Thyroid gland (tissue), 4 donors: ENCODE measurements at regions not wholly inside any gene's neighbourhood (a gene's known extent, or its start where the extent isn't known, plus 50 kb on each side); places are given as distances from the start of the nearest gene placed in this dataset.

Experiments used
- DNase-seq, 2 donors: peaks; one replicate each; pipeline ENCODE4 v3.0.0-alpha.2; 2019
- H3K27ac ChIP-seq, 3 donors: fragments of 200-600 bp; sonication (generic); 1 replicate in 2 of 3; 2 replicates in 1 of 3; pipeline ENCODE4 v1.5.1; 2016 to 2019; ENCODE audit warnings: mild to moderate bottlenecking in 1 of 3, moderate library complexity in 1 of 3
- H3K27me3 ChIP-seq: fragments of 200-600 bp; sonication (generic); one replicate; pipeline ENCODE4 v1.5.1; 2019
- H3K36me3 ChIP-seq, 2 donors: fragments of 200-600 bp; sonication (generic); one replicate each; pipeline ENCODE4 v1.5.1; 2016 to 2019
- H3K4me1 ChIP-seq, 2 donors: fragments of 200-600 bp; sonication (generic); one replicate each; pipeline ENCODE4 v1.5.1; 2017 to 2019
- H3K4me3 ChIP-seq, 3 donors: fragments of 200-600 bp; sonication (generic); replicated peaks in 1 of 3; 1 replicate in 2 of 3; 2 replicates in 1 of 3; pipeline ENCODE4 v1.5.1; 2016; ENCODE audit warnings: mild to moderate bottlenecking in 1 of 3
- H3K9me3 ChIP-seq: fragments of 200-600 bp; sonication (generic); one replicate; pipeline ENCODE4 v1.5.1; 2017
- POLR2A ChIP-seq, 2 donors: fragments of 450-650 bp; IDR thresholded peaks; one replicate each; pipeline ENCODE4 v1.6.1; 2017; ENCODE audit warnings: antibody characterized with exemption in 2 of 2, mild to moderate bottlenecking in 2 of 2, moderate library complexity in 1 of 2
- WGBS, 2 donors: methylation state at CpG; one replicate each; pipeline ENCODE4 v1.1.5; 2017; 5-methylcytosine and 5-hydroxymethylcytosine counted together
- intact Hi-C: fragments of 100-400 bp; cut with DNase I; formaldehyde crosslinking; loops from one replicate; pipeline ENCODE4 v1.15.1; 2023
- TF ChIP-seq, protein P1 (sequence below), 6 experiments: fragments of 200-600 bp in 3 of 6; fragments of 450-650 bp in 3 of 6; sonication (generic) in 3 of 6; IDR thresholded peaks; one replicate each; pipeline ENCODE4 v1.5.1; 2016 to 2019; ENCODE audit warnings: antibody characterized with exemption in 6 of 6, mild to moderate bottlenecking in 2 of 6, inconsistent platforms in 1 of 6, moderate library complexity in 1 of 6

DNA sequence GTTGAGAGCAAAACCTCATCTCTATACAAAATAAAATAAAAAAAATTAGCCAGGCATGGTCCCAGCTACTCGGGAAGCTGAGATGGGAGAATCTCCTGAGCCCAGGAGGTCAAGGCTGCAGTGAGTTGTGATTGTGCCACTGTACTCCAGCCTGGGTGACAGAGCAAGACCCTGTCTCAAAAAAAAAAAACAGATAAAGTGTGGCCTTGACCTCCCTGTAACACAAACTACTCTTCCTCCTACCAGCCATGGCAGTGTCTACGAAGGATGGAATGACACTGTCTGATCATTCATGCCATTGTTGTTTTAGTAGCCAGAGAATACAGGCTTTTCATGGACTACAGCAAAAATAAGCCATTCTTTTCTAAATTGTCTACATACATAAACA lies 117.1 kb upstream of the IQSEC1 start:
- H3K27me3 ChIP-seq: no peaks in the 10 kb centered on the region
- WGBS, 2 donors: 73 to 83% methylated on average over 2 of the region's 2 CpGs

DNA sequence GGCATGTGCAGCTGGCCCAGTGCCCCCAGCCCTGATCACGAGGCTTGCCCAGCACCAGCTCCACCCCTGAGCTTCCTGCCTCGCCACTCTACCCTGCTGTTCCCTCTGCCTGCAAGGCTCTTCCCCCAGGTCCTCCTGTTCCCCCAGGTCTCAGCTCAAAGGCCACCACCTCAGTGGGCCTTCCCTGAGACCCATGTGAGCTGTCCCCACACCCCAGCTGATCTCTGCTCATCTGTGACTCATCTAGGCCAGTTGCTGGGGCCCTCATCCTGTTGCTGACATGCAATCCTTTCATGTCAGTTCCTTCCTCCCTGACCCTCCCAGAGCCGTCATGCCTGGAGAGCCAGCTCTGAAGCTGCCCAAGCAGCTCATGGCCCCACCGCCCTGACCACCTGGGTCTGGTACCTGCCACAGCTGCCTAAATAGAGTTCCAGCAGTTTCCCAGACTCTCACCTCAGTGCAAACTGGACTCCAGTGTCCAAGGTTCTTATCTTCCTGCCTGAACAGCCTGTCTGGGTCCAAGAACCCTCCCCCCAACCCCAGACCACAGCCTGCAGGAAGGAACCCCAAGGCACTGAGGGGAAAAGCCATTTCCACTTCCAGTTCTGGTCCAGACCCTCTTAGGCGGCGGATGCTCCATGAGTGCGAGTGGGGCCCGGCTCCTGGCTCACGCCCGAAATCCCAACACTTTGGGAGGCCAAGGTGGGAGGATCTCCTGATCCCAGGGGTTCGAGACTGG lies 116.6 kb upstream of the IQSEC1 start:
- WGBS, 2 donors: 78 to 80% methylated on average over 11 of the region's 11 CpGs
- Histone ChIP-seq H3K27me3 (no peaks in the 10 kb centered on the region), H3K9me3 (no peaks in the 10 kb centered on the region), H3K36me3 (no peaks in the 10 kb centered on the region), H3K27ac (no peak overlapping the region), H3K4me1 (no peaks in the 10 kb centered on the region), H3K4me3 (no peak overlapping the region)
- intact Hi-C loops: no loop called here
- TF ChIP-seq POLR2A (IDR thresholded peaks at IDR 0.05): no peak
- TF ChIP-seq, protein P1, sequence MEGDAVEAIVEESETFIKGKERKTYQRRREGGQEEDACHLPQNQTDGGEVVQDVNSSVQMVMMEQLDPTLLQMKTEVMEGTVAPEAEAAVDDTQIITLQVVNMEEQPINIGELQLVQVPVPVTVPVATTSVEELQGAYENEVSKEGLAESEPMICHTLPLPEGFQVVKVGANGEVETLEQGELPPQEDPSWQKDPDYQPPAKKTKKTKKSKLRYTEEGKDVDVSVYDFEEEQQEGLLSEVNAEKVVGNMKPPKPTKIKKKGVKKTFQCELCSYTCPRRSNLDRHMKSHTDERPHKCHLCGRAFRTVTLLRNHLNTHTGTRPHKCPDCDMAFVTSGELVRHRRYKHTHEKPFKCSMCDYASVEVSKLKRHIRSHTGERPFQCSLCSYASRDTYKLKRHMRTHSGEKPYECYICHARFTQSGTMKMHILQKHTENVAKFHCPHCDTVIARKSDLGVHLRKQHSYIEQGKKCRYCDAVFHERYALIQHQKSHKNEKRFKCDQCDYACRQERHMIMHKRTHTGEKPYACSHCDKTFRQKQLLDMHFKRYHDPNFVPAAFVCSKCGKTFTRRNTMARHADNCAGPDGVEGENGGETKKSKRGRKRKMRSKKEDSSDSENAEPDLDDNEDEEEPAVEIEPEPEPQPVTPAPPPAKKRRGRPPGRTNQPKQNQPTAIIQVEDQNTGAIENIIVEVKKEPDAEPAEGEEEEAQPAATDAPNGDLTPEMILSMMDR (IDR thresholded peaks at IDR 0.05): no peak
- DNase-seq: no peak

More for the DNA sequence above, 117.1 kb upstream of the IQSEC1 start:
- intact Hi-C loops: no loop called here
- Histone ChIP-seq H3K36me3 (no peaks in the 10 kb centered on the region), H3K27ac (no peak overlapping the region), H3K4me3 (no peak overlapping the region), H3K4me1 (no peaks in the 10 kb centered on the region), H3K9me3 (no peaks in the 10 kb centered on the region)
- no peak for DNase-seq
- TF ChIP-seq, protein P1 (IDR thresholded peaks at IDR 0.05): no peak
- TF ChIP-seq POLR2A (IDR thresholded peaks at IDR 0.05): no peak

DNA sequence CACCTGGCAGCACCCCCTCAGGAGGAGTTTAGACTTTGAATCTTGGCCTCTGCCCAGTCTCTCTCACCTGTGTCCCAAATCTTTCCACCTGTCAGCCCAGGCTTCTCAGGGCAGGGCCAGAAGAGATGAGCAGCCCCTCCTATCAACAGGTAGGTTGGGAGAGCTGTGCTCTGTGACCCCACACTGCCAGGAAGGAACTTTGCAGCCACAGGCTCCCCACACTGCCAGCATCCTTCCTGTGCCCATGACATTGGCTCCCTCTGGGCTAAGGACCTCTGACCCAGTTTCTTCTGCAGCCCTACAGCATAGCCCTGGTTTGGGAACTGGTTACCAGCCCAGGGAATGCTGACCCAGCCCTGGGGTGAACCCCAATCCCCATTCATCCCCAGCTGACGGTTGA lies 115.7 kb upstream of the IQSEC1 start:
- Histone ChIP-seq H3K9me3 (no peaks in the 10 kb centered on the region), H3K27ac (no peak overlapping the region), H3K27me3 (no peaks in the 10 kb centered on the region), H3K36me3 (no peaks in the 10 kb centered on the region), H3K4me1 (no peaks in the 10 kb centered on the region), H3K4me3 (no peak overlapping the region)
- TF ChIP-seq, protein P1 (IDR thresholded peaks at IDR 0.05): no peak
- TF ChIP-seq POLR2A (IDR thresholded peaks at IDR 0.05): no peak
- no peak for DNase-seq
- 86 to 100% methylated on average over 1 of the region's 1 CpG for WGBS, 2 donors
- intact Hi-C loops: no loop called here

DNA sequence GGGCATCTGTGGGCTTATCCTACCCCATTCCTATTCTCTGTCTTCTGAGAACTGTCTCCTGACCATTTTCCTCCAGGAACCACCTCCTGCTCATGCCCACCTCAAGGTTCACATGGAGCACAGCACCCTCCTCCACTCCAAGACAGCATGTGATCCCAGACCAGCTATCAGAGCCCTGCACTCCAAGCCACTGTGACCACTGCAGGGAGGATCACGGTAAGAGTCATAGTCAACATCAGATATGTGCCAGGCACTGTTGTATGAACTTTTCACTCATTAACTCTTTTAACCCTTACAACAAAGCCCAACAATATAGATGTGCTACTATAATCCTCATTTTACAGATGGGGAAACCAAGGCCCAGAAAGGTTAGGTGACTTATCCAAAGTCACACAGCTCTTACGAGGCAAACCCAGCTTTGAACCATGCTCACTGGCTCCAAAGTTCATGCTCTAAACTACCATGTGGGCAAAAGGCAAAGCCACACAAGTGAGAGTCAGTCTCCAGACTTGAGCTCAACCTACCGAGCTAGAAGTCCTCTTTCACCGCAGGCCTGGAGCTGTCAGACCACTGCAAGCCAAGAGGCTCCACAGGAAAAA lies 115.1 kb upstream of the IQSEC1 start:
- DNase-seq: no peak
- TF ChIP-seq, protein P1 (IDR thresholded peaks at IDR 0.05): no peak
- no peak for TF ChIP-seq POLR2A (IDR thresholded peaks at IDR 0.05)
- Histone ChIP-seq H3K27me3 (no peaks in the 10 kb centered on the region), H3K4me1 (no peaks in the 10 kb centered on the region), H3K27ac (no peak overlapping the region), H3K9me3 (no peaks in the 10 kb centered on the region), H3K4me3 (no peak overlapping the region), H3K36me3 (no peaks in the 10 kb centered on the region)
- intact Hi-C loops: no loop called here
- 58 to 68% methylated on average over 3 to 4 of the region's 4 CpGs for WGBS, 2 donors

DNA sequence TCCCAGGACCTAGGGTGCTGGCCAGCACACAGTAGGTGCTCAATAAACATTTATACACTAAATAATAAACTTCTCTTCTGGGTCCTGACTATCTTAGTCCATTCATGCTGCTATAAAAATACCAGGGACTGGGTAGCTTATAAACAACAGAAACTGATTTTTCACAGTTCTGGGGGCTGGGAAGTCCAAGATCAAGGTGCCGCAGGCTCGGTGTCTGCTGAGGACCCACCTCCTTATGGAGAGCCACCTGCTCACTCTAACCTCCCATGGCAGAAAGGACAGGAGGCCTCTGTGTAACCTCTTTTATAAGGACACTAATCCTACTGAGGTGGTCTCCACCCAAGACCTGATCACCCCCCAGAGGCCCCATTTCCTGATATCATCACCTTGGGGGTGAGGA lies 114.4 kb upstream of the IQSEC1 start:
- intact Hi-C loops: no loop called here
- no peaks in the 10 kb centered on the region for H3K36me3 ChIP-seq
- no peak for DNase-seq
- no peaks in the 10 kb centered on the region for H3K9me3 ChIP-seq
- H3K4me1 ChIP-seq: no peaks in the 10 kb centered on the region
- H3K27ac ChIP-seq: no peak overlapping the region
- WGBS, 2 donors: 100% methylated on average over 2 of the region's 2 CpGs
- TF ChIP-seq POLR2A (IDR thresholded peaks at IDR 0.05): no peak
- TF ChIP-seq, protein P1 (IDR thresholded peaks at IDR 0.05): no peak
- no peak overlapping the region for H3K4me3 ChIP-seq
- no peaks in the 10 kb centered on the region for H3K27me3 ChIP-seq
